ENCODE measurements at regions not wholly inside any gene's neighbourhood (a gene's known extent, or its start where the extent isn't known, plus 50 kb on each side); places are given as distances from the start of the nearest gene placed in this dataset.

GRCh38 chr18:10231220-10231619 lies 223.2 kb upstream of the APCDD1 start:
- TF ChIP-seq POLR2AphosphoS5 (IDR thresholded peaks at IDR 0.05; ENCODE audit: low read depth) (no peak), CTCF (IDR thresholded peaks at IDR 0.05; ENCODE audit: insufficient read depth, low read length) (no peak), REST (IDR thresholded peaks at IDR 0.05; ENCODE audit: insufficient replicate concordance, low read depth) (no peak), GABPA (IDR thresholded peaks at IDR 0.05; ENCODE audit: low read depth) (no peak), SPI1 (IDR thresholded peaks at IDR 0.05; ENCODE audit: borderline replicate concordance, low read depth) (peak; percentile 60; the same call in 1 of the 2 replicates)

Data from HL-60 (cell line).